H7 (cell line): ENCODE measurements at regions not wholly inside any gene's neighbourhood (a gene's known extent, or its start where the extent isn't known, plus 50 kb on each side); places are given as distances from the start of the nearest gene placed in this dataset.
"Not testable (repeated sequence)": the region's sequence is repeated elsewhere in the genome, so short reads cannot be mapped to it uniquely, and the experiment has no call there.

ENCODE experiments used
- DNase-seq: peaks from one replicate; pipeline ENCODE4 v3.0.0; 2012
- H3K27me3 ChIP-seq: 2 replicates; pipeline ENCODE4 v1.6.0; 2011; ENCODE audit warnings: mild to moderate bottlenecking, low read length; ENCODE audit not compliant: control insufficient read depth, insufficient read depth
- H3K36me3 ChIP-seq: replicated peaks from 2 replicates; pipeline ENCODE4 v1.5.1; 2011; ENCODE audit warnings: low read length; ENCODE audit not compliant: control insufficient read depth, insufficient read depth
- H3K4me3 ChIP-seq: 2 replicates; pipeline ENCODE4 v1.5.1; 2011; ENCODE audit warnings: low read depth, mild to moderate bottlenecking, control low read depth, low read length, moderate library complexity; ENCODE audit not compliant: insufficient read depth

DNA sequence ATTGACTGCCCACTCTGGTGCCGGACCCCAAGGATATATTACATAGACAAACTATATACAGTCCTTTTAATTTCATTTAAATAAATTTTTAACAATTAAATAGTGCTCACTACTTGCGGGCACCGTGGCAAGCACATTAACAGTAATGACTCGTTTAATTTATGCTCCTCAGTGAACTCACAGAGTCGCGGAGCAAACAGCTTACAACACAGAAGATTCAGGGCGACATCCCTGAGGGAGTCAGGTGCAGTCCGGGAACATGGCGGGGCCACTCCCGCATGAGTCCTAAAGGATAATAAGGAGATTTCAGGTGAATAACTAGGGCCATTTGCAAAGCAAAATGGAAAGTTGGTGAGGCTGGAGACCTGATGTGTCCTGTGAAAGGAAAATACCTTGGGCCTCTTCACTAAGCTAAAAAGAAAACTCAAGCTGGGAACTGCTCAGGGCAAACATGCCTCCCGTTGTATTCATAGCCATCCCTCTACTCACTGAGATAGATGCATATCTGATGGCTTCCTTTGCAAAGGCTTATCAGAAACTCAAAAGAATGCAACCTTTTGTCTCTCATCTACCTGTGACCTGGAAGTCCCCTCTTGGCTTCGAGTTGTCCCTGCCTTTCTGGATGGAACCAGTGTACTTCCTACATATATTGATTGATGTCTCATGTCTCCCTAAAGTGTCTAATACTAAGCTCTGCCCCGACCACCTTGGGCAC lies 125.6 kb downstream of the KLF6 start:
- no peaks in the 10 kb centered on the region for H3K27me3 ChIP-seq
- no peak overlapping the region for H3K4me3 ChIP-seq
- H3K36me3 ChIP-seq, result no peaks in the 10 kb centered on the region
- no peak for DNase-seq

DNA sequence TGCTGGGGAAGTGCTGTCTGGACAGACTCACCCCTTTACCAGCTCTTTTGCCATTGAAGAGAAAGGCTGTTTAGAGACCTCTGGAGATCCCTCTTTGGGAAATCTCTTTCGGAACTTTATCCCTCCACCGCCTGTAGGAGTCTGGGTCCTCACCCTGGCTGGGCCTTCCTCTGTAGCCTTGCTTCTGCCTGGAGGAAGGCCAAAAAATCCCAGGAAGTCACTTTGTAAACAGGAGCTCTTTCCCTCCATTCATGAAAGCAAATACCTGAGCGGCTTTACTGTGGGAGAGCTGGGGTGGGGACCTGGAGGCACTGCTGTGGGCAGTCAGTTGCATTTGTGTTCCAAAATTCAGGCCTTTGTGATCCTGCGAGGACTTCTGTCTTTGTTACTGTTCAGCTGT lies 126.2 kb downstream of the KLF6 start:
- no peaks in the 10 kb centered on the region for H3K36me3 ChIP-seq
- H3K4me3 ChIP-seq, result no peak overlapping the region
- no peaks in the 10 kb centered on the region for H3K27me3 ChIP-seq
- DNase-seq, result no peak

DNA sequence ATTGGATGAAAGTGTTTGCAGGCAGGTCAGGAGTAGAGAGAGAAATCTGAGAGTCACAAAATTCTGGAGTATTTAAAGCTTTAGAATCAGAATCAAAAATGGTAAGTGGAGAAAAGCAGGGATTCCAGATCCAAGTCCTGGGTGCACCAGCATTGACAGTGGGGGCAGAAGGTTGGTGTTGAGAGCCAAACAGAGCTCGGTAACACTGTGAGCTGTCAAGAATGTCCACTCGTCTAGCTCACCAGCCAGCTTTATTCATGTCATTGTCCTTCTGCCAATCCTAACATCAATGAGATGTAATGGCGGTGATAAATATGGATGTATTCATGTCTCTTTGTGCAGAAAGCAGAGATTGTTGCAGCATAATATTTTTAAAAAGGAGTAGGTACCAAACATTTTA lies 128.8 kb downstream of the KLF6 start:
- DNase-seq, result no peak
- Histone ChIP-seq H3K4me3 (no peak overlapping the region), H3K27me3 (no peaks in the 10 kb centered on the region), H3K36me3 (no peaks in the 10 kb centered on the region)

DNA sequence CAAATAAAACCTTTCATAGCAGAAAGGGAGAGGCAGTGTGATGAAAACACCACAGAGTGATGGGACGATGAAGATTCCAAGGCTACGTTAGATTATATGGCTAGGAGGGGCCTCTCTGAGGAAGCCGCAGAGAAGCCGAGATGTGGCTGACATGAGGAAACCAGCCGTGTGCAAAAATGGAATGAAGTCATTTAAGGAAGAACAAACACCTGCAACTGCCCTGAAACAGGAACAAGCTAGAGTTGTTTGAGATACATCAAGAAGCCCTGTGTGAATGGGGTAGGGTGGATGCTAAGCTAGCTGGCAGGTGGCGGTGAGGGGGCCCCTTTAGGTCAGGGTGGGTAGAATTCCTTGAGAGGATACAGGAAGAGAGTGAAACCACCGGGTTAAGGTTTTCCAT lies 129.5 kb downstream of the KLF6 start:
- no peaks in the 10 kb centered on the region for H3K36me3 ChIP-seq

DNA sequence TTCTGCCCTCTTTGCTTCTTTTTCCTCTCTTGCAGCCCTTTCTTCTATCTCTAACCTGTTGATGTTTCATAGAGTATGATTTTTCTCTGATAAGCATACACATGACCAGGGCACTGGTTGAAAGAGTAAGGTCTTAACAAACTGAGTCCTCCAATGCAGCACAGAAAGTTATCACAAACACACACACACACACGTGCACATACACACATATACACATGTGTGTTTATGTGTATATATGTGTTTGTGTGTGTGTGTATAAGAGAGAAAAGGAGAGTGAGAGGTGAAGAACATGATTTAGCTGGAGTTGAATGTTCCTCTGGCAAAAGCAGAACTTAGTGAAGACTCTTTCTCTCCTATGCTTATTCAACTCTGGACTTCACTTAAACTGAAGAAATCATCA lies 130.0 kb downstream of the KLF6 start:
- no peak for DNase-seq
- Histone ChIP-seq H3K27me3 (no peaks in the 10 kb centered on the region), H3K4me3 (no peak overlapping the region), H3K36me3 (no peaks in the 10 kb centered on the region)

More for the DNA sequence above, 129.5 kb downstream of the KLF6 start:
- no peaks in the 10 kb centered on the region for H3K27me3 ChIP-seq
- H3K4me3 ChIP-seq, result no peak overlapping the region
- DNase-seq, result no peak

DNA sequence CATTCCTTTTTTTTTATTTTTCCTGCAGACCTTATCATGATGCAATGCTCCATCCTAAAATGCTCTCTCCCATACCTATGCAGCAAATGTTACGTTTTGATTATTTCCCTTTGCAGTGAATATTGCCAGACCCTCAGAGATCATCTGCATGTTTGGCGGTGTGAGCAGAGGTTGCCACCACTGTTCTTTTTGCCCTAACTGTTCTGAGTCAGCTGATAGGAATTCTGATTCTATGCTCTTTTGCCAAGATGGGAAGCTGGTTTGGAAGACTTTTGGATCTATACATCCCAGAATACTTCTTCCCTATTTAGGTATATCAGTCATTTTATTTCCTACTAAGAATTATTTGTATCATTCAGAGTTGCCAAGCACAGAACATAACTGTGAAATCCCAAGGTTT lies 130.5 kb downstream of the KLF6 start:
- DNase-seq, result no peak
- Histone ChIP-seq H3K27me3 (no peaks in the 10 kb centered on the region), H3K36me3 (no peaks in the 10 kb centered on the region), H3K4me3 (no peak overlapping the region)

DNA sequence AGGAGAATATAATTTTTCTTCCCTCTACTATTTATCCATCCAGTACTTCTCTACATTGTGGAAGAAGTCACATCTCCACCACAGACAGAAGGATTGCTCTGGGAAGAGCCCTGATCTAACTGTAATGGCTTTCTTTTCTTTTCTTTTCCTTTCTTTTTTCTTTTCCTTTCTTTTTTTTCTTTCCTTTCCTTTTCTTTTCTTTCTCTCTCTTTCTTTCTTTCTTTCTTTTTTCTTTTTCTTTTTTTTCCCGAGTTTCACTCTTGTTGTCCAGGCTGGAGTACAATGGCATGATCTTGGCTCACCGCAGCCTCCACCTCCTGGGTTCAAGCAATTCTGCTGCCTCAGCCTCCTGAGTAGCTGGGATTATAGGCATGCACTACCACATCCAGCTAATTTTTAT lies 131.7 kb downstream of the KLF6 start:
- DNase-seq, H3K27me3 ChIP-seq, H3K4me3 ChIP-seq, H3K36me3 ChIP-seq: not testable (repeated sequence)

DNA sequence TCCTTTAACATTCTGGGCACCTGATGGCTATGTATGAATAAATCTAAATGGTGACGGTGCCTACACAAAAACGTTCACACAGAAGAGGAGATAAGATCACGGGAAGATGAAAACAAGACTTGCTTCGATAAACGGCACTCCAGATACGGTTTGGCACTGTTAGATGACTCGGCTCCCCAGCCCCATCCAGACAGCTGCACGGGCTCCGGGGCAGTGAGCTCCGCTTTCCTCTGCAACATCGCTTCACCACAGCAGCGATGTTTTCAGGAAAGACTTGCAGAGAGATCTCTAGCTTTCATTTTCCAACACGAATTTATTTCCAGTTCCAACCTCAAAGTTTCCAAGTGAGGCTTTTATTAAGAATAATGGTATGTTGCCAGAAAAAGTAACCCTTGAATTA lies 132.1 kb downstream of the KLF6 start:
- Histone ChIP-seq H3K4me3 (no peak overlapping the region), H3K36me3 (no peaks in the 10 kb centered on the region), H3K27me3 (no peaks in the 10 kb centered on the region)
- no peak for DNase-seq

DNA sequence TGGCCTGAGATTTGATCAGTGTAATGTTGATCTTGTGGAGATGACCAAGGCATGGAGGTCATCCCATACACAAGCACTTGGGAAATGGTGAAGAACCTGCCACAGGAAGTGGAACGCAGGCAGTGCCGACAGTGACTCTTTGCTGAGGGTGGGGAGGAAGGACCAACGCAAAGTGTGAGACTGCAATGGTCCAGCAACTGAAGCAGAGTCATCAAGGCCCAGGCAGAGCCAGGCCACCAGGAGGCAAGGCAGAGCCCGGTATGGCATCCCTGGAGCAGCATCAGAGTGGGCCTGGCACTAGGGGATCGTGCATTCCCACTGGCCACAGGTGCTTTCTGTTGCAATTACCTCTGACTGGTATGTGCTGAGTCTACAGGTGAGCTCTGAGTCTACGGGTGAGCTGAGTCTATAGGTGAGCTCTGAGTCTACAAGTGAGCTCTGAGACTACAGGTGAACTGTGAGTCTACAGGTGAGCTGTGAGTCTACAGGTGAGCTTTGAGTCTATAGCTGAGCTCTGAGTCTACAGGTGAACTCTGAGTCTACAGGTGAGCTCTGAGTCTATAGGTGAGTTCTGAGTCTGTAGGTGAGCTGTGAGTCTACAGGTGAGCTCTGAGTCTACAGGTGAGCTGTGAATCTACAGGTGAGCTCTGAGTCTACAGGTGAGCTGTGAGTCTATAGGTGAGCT lies 132.9 kb downstream of the KLF6 start:
- H3K4me3 ChIP-seq, result no peak overlapping the region
- no peak for DNase-seq
- H3K27me3 ChIP-seq, result no peaks in the 10 kb centered on the region
- no peaks in the 10 kb centered on the region for H3K36me3 ChIP-seq

DNA sequence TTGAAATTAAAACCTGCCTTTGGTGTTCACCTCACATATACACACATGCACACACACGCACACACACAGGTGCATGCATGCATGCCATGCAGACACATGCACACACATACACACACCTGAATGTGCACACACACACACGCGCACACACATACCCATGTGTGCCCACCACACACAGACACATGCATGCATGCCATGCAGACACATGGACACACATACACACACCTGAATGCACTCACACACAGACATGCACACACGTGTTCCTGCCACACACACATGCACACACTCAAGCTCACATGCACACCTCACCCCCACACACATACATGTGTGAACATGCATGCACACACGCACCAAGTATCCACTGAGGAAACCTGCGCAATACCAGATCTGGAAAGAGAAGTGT lies 136.4 kb downstream of the KLF6 start:
- Histone ChIP-seq H3K4me3 (no peak overlapping the region), H3K36me3 (no peaks in the 10 kb centered on the region), H3K27me3 (no peaks in the 10 kb centered on the region)
- no peak for DNase-seq

DNA sequence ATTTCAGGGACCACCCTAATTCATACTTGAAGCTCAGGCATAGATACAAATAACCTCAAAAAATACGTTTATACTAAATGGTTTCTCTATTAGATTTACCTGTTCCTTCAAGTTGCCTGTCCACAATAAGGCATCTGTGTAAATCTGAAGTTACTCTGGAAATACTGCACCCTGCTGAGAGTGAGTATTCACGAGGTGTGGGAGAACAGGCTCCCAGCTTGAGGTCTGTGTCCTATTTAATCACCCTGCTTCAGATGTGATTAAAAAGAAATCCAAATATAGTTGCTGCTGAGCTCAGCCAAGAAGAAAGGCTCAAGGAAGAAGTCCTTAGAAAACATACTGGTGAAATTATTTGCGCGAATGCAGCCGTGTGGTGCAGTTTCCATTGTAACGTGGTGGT lies 136.8 kb downstream of the KLF6 start:
- no peaks in the 10 kb centered on the region for H3K27me3 ChIP-seq
- no peaks in the 10 kb centered on the region for H3K36me3 ChIP-seq
- DNase-seq, result no peak
- no peak overlapping the region for H3K4me3 ChIP-seq

DNA sequence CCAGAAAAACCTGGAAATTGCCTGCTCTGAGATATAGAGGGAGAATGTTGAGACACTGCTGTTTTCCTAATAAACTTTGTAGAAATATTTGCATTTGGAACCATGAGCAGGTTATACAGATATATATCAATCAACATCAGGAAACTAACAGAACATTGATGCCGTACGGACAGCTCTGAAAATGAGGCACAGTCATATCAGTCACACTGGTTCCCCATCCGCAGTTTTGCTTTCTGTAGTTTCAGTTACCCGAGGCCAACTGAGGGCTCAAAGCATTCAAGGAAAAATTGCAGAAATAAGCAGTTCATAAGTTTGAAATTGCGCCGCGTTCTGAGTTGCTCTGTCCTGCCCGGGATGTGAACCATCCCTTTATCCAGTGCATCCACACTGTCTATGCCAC lies 137.9 kb downstream of the KLF6 start:
- no peak for DNase-seq
- Histone ChIP-seq H3K4me3 (no peak overlapping the region), H3K27me3 (no peaks in the 10 kb centered on the region), H3K36me3 (no peaks in the 10 kb centered on the region)

DNA sequence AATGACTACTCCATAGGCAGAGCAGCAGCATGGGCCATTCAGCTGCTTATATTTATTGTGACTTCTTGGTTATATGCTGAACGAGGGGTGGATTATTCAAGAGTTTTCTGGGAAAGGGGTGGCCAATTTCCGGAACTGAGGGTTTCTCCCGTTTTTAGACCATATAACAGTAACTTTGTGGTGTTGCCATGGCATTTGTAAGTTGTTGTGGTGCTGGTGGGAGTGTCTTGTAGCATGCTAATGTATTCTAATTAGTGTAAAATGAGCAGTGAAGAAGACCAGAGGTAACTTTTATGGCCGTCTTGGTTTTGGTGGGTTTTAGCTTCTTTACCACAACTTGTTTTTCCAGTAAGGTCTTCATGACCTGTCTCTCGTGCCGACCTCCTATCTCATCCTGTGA lies 139.6 kb downstream of the KLF6 start:
- no peak for DNase-seq
- Histone ChIP-seq H3K27me3 (no peaks in the 10 kb centered on the region), H3K36me3 (no peaks in the 10 kb centered on the region), H3K4me3 (no peak overlapping the region)

DNA sequence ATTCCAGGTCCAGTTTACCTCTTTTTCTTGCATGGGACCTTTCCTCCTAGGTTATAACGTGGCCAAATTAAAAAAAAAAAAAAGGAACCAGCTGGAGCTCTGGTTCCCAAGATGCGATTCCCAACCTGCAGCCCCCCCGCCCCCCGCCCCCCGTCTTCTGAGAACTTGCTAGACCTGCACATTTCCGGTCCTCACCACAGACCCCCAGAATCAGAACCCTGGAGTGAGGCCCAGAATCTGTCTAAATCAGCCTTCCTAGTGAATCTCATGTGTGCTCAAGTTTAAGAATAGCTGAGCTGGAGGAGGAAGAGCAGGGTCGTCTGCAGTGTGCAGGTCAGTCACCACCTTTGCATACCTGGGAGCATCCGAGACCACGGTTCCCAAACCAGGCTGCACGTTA lies 144.2 kb downstream of the KLF6 start:
- Histone ChIP-seq H3K4me3 (no peak overlapping the region), H3K36me3 (no peaks in the 10 kb centered on the region), H3K27me3 (no peaks in the 10 kb centered on the region)
- no peak for DNase-seq

DNA sequence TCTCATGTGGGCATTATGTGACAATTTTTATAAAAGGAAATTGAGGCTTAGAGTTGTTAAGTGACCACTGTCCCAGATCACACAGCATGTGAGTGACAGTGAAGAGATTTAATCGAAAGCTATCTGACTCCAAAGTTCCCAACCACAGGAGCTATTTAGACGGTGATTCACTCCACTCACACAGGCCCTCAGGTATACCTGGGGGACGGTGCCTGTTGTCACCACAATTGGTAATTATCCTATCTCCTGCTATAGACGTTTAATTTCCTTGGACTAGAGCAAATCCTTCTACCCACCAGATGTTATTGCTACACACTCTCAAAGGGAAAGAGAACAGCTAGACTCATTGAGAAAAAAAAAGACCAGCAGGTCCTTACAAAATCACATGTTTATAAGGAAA lies 145.5 kb downstream of the KLF6 start:
- Histone ChIP-seq H3K27me3 (no peaks in the 10 kb centered on the region), H3K4me3 (no peak overlapping the region), H3K36me3 (no peaks in the 10 kb centered on the region)
- no peak for DNase-seq
